ENCODE measurements at regions not wholly inside any gene's neighbourhood (a gene's known extent, or its start where the extent isn't known, plus 50 kb on each side); places are given as distances from the start of the nearest gene placed in this dataset.

- no peaks in the 10 kb centered on the region for H3K36me3 ChIP-seq (ENCODE audit: control insufficient read depth in 2 of 2, extremely low read depth in 1 of 2, insufficient read depth in 1 of 2, low read length in 1 of 2)
- H3K27me3 ChIP-seq (replicated peaks in 1 of 2; ENCODE audit: control insufficient read depth in 2 of 2, extremely low read depth in 1 of 2, insufficient read depth in 2 of 2, low read length in 1 of 2) = peaks cover 0 to 31% of the 10 kb centered on the region in 2 experiments
- no peak overlapping the region for H3K4me3 Mint-ChIP-seq
- H3K4me1 Mint-ChIP-seq = no peaks in the 10 kb centered on the region
- no peaks in the 10 kb centered on the region for H3K36me3 Mint-ChIP-seq
- H3K27ac ChIP-seq (ENCODE audit: low read length) = no peak overlapping the region
- no peak for DNase-seq
- H3K9me3 Mint-ChIP-seq = peaks cover 0 to 9% (median 5%) of the 10 kb centered on the region in 3 donors
- no peaks in the 10 kb centered on the region for H3K9me3 ChIP-seq
- no peak overlapping the region for H3K4me3 ChIP-seq (ENCODE audit: control insufficient read depth in 1 of 2, extremely low read depth in 1 of 2, low read length in 1 of 2)
- H3K27me3 Mint-ChIP-seq = peaks cover 5 to 14% of the 10 kb centered on the region in 2 donors
- CTCF ChIA-PET = no interaction called here
- ATAC-seq (replicated peaks in 1 of 4) = no peak
- H3K4me1 ChIP-seq (ENCODE audit: control insufficient read depth in 1 of 2, extremely low read depth in 1 of 2, insufficient read depth in 2 of 2, low read length in 2 of 2) = no peaks in the 10 kb centered on the region
- WGBS (ENCODE audit: insufficient coverage) = 77% methylated on average over 2 of the region's 5 CpGs
- POLR2A ChIA-PET = no interaction called here
- H3K27ac Mint-ChIP-seq = no peak overlapping the region
These were observed 534.0 kb downstream of the NPHP4 start for GRCh38 chr1:5458248-5458647.

DNA sequence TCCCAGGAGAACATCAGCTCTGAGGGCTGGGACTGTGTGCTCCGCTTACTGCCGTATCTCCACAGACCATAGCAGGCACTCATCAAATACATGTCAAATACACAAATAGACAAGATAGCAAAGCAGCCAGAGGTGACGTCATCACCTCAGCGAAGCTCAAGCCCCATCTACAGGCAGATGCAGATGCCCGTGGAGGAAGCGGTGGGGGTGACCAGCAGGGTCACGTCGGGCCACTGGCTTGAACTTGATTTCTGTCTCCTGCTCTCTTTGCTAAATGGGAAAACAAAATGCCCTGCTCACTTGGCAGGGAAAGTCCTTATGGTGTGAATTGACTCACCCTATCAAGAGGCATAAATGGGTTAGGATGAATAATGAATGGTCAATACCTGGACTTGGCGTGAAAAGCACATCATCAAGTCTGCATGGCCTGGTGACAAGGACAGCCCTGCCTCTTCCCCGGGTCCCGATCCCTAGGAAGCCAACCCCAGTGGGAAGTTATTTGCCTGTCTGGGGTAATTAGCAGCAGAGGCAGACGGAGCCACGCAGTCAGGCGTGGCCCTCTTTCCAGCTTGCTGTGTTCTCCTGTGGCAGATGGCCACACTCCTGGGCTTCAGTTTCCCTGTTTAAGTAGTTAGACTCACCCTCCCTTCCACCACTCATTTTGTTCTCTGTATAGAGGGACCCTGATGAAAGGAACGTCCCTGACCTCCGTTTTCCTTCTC is 536.0 kb downstream of the NPHP4 start:
- ATAC-seq (replicated peaks in 1 of 4) = no peak
- ChIA-PET CTCF (no interaction called here), POLR2A (no interaction called here)
- Mint-ChIP-seq H3K4me3 (no peak overlapping the region), H3K27me3 (peaks cover 5 to 14% of the 10 kb centered on the region in 2 donors), H3K9me3 (peaks cover 0 to 4% (median 0%) of the 10 kb centered on the region in 3 donors), H3K4me1 (no peaks in the 10 kb centered on the region), H3K36me3 (no peaks in the 10 kb centered on the region), H3K27ac (no peak overlapping the region)
- Histone ChIP-seq H3K4me3 (ENCODE audit: control insufficient read depth in 1 of 2, extremely low read depth in 1 of 2, low read length in 1 of 2) (no peak overlapping the region), H3K4me1 (ENCODE audit: control insufficient read depth in 1 of 2, extremely low read depth in 1 of 2, insufficient read depth in 2 of 2, low read length in 2 of 2) (no peaks in the 10 kb centered on the region), H3K36me3 (ENCODE audit: control insufficient read depth in 2 of 2, extremely low read depth in 1 of 2, insufficient read depth in 1 of 2, low read length in 1 of 2) (no peaks in the 10 kb centered on the region), H3K27ac (ENCODE audit: low read length) (no peak overlapping the region), H3K9me3 (no peaks in the 10 kb centered on the region), H3K27me3 (replicated peaks in 1 of 2; ENCODE audit: control insufficient read depth in 2 of 2, extremely low read depth in 1 of 2, insufficient read depth in 2 of 2, low read length in 1 of 2) (peaks cover 0 to 36% of the 10 kb centered on the region in 2 experiments)
- no peak for DNase-seq
- 60% methylated on average over 8 of the region's 16 CpGs for WGBS (ENCODE audit: insufficient coverage)

DNA sequence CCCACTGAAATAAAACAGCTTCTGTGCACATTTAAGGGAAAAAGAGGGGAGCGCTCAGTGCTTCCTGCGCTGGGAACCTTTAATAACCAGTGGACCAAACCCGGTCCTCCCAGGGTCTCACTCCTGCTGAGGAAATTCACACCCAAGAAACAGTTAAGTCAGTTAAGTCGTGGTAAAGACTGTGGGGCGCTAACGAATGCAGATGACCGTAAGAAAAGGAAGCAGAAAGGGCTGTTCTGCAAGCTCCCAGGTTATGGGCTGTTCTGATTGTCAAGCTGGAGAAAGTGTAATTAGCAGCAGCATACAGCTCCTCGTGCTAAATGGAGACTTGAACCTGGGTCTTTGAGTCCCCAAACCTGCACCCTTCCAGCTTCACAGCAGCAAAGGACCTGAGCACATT is 536.6 kb downstream of the NPHP4 start:
- no peaks in the 10 kb centered on the region for H3K36me3 ChIP-seq (ENCODE audit: control insufficient read depth in 2 of 2, extremely low read depth in 1 of 2, insufficient read depth in 1 of 2, low read length in 1 of 2)
- H3K4me1 ChIP-seq (ENCODE audit: control insufficient read depth in 1 of 2, extremely low read depth in 1 of 2, insufficient read depth in 2 of 2, low read length in 2 of 2) = no peaks in the 10 kb centered on the region
- H3K36me3 Mint-ChIP-seq = no peaks in the 10 kb centered on the region
- WGBS (ENCODE audit: insufficient coverage) = no CpG with 5 or more reads among the region's 8 CpGs
- peaks cover 0 to 40% of the 10 kb centered on the region in 2 experiments for H3K27me3 ChIP-seq (replicated peaks in 1 of 2; ENCODE audit: control insufficient read depth in 2 of 2, extremely low read depth in 1 of 2, insufficient read depth in 2 of 2, low read length in 1 of 2)
- no peaks in the 10 kb centered on the region for H3K9me3 Mint-ChIP-seq
- H3K27ac ChIP-seq (ENCODE audit: low read length) = no peak overlapping the region
- H3K4me3 Mint-ChIP-seq = no peak overlapping the region
- no peaks in the 10 kb centered on the region for H3K4me1 Mint-ChIP-seq
- H3K4me3 ChIP-seq (ENCODE audit: control insufficient read depth in 1 of 2, extremely low read depth in 1 of 2, low read length in 1 of 2) = no peak overlapping the region
- ATAC-seq (replicated peaks in 1 of 4) = no peak
- H3K9me3 ChIP-seq = no peaks in the 10 kb centered on the region
- ChIA-PET CTCF (no interaction called here), POLR2A (no interaction called here)
- H3K27ac Mint-ChIP-seq = no peak overlapping the region
- no peak for DNase-seq
- peaks cover 5 to 14% of the 10 kb centered on the region in 2 donors for H3K27me3 Mint-ChIP-seq

- no peak overlapping the region for H3K27ac Mint-ChIP-seq
- peaks cover 5 to 14% of the 10 kb centered on the region in 2 donors for H3K27me3 Mint-ChIP-seq
These were observed 537.2 kb downstream of the NPHP4 start for GRCh38 chr1:5455056-5455455.

DNA sequence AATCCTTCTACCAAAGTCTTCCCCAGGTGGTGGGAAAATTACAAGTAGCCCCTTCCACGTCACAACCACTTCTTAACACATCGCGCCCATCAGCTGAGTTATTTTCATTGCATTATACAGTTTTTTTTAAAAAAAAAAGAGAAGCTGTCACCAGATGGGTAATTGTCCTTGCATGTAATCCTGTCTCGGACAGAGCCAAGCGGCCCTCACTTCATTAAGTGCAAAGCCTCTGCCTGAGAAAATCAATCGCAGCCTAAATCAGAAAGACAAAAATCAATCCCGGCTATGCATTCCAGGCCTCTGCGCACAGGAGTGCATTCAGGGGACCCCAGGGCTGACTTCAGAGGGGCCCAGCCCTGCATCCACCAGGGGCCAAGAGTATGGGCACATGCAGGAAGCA is 538.9 kb downstream of the NPHP4 start:
- CTCF ChIA-PET = no interaction called here
- Mint-ChIP-seq H3K27me3 (peaks cover 5 to 13% of the 10 kb centered on the region in 2 donors), H3K27ac (no peak overlapping the region), H3K4me1 (peaks cover 0 to 3% (median 0%) of the 10 kb centered on the region in 3 donors), H3K4me3 (no peak overlapping the region), H3K36me3 (no peaks in the 10 kb centered on the region), H3K9me3 (no peaks in the 10 kb centered on the region)
- H3K36me3 ChIP-seq (ENCODE audit: control insufficient read depth in 2 of 2, extremely low read depth in 1 of 2, insufficient read depth in 1 of 2, low read length in 1 of 2) = no peaks in the 10 kb centered on the region
- ATAC-seq (replicated peaks in 1 of 4) (no peak), DNase-seq (no peak)
- H3K9me3 ChIP-seq = no peaks in the 10 kb centered on the region
- peaks cover 0 to 3% of the 10 kb centered on the region in 2 experiments for H3K4me1 ChIP-seq (ENCODE audit: control insufficient read depth in 1 of 2, extremely low read depth in 1 of 2, insufficient read depth in 2 of 2, low read length in 2 of 2)
- H3K4me3 ChIP-seq (ENCODE audit: control insufficient read depth in 1 of 2, extremely low read depth in 1 of 2, low read length in 1 of 2) = no peak overlapping the region
- no peak overlapping the region for H3K27ac ChIP-seq (ENCODE audit: low read length)
- peaks cover 0 to 38% of the 10 kb centered on the region in 2 experiments for H3K27me3 ChIP-seq (replicated peaks in 1 of 2; ENCODE audit: control insufficient read depth in 2 of 2, extremely low read depth in 1 of 2, insufficient read depth in 2 of 2, low read length in 1 of 2)
- POLR2A ChIA-PET = no interaction called here
- WGBS (ENCODE audit: insufficient coverage) = 93% methylated on average over 5 of the region's 8 CpGs

More at GRCh38 chr1:5455056-5455455, 537.2 kb downstream of the NPHP4 start:
- H3K4me3 ChIP-seq (ENCODE audit: control insufficient read depth in 1 of 2, extremely low read depth in 1 of 2, low read length in 1 of 2) = no peak overlapping the region
- H3K9me3 Mint-ChIP-seq = no peaks in the 10 kb centered on the region
- ATAC-seq (replicated peaks in 1 of 4) = no peak
- WGBS (ENCODE audit: insufficient coverage) = 57% methylated on average over 6 of the region's 9 CpGs
- H3K4me3 Mint-ChIP-seq = no peak overlapping the region
- H3K36me3 Mint-ChIP-seq = no peaks in the 10 kb centered on the region
- no peaks in the 10 kb centered on the region for H3K4me1 ChIP-seq (ENCODE audit: control insufficient read depth in 1 of 2, extremely low read depth in 1 of 2, insufficient read depth in 2 of 2, low read length in 2 of 2)
- H3K27ac ChIP-seq (ENCODE audit: low read length) = no peak overlapping the region
- H3K4me1 Mint-ChIP-seq = no peaks in the 10 kb centered on the region
- no peaks in the 10 kb centered on the region for H3K36me3 ChIP-seq (ENCODE audit: control insufficient read depth in 2 of 2, extremely low read depth in 1 of 2, insufficient read depth in 1 of 2, low read length in 1 of 2)
- DNase-seq = no peak
- H3K27me3 ChIP-seq (replicated peaks in 1 of 2; ENCODE audit: control insufficient read depth in 2 of 2, extremely low read depth in 1 of 2, insufficient read depth in 2 of 2, low read length in 1 of 2) = peaks cover 0 to 38% of the 10 kb centered on the region in 2 experiments
- ChIA-PET CTCF (no interaction called here), POLR2A (no interaction called here)
- no peaks in the 10 kb centered on the region for H3K9me3 ChIP-seq

- no peak overlapping the region for H3K4me3 ChIP-seq (ENCODE audit: control insufficient read depth in 1 of 2, extremely low read depth in 1 of 2, low read length in 1 of 2)
- Mint-ChIP-seq H3K4me1 (peaks cover 0 to 4% (median 0%) of the 10 kb centered on the region in 3 donors), H3K27me3 (peaks cover 5 to 12% of the 10 kb centered on the region in 2 donors), H3K9me3 (no peaks in the 10 kb centered on the region), H3K4me3 (no peak overlapping the region), H3K27ac (no peak overlapping the region), H3K36me3 (no peaks in the 10 kb centered on the region)
- ATAC-seq (replicated peaks in 1 of 4) (no peak), DNase-seq (no peak)
- ChIA-PET POLR2A (no interaction called here), CTCF (no interaction called here)
- no peaks in the 10 kb centered on the region for H3K9me3 ChIP-seq
- 75% methylated on average over 9 of the region's 11 CpGs for WGBS (ENCODE audit: insufficient coverage)
- H3K27me3 ChIP-seq (replicated peaks in 1 of 2; ENCODE audit: control insufficient read depth in 2 of 2, extremely low read depth in 1 of 2, insufficient read depth in 2 of 2, low read length in 1 of 2) = peaks cover 0 to 31% of the 10 kb centered on the region in 2 experiments
- H3K36me3 ChIP-seq (ENCODE audit: control insufficient read depth in 2 of 2, extremely low read depth in 1 of 2, insufficient read depth in 1 of 2, low read length in 1 of 2) = no peaks in the 10 kb centered on the region
- peaks cover 0 to 3% of the 10 kb centered on the region in 2 experiments for H3K4me1 ChIP-seq (ENCODE audit: control insufficient read depth in 1 of 2, extremely low read depth in 1 of 2, insufficient read depth in 2 of 2, low read length in 2 of 2)
- H3K27ac ChIP-seq (ENCODE audit: low read length) = no peak overlapping the region
These were observed 540.6 kb downstream of the NPHP4 start for GRCh38 chr1:5451671-5452070.
